ENCODE measurements at regions not wholly inside any gene's neighbourhood (a gene's known extent, or its start where the extent isn't known, plus 50 kb on each side); places are given as distances from the start of the nearest gene placed in this dataset.

- Histone ChIP-seq H3K9me3 (no peaks in the 10 kb centered on the region), H3K4me3 (no peak overlapping the region), H3K4me1 (no peaks in the 10 kb centered on the region), H3K27me3 (no peaks in the 10 kb centered on the region), H3K27ac (no peak overlapping the region), H3K36me3 (no peaks in the 10 kb centered on the region)
- no peak for TF ChIP-seq POLR2AphosphoS5 (IDR thresholded peaks at IDR 0.05)
- no peak for TF ChIP-seq EP300 (IDR thresholded peaks at IDR 0.05; ENCODE audit: low read depth)
- no peak for TF ChIP-seq POLR2A (IDR thresholded peaks at IDR 0.05)
- TF ChIP-seq, protein P1, sequence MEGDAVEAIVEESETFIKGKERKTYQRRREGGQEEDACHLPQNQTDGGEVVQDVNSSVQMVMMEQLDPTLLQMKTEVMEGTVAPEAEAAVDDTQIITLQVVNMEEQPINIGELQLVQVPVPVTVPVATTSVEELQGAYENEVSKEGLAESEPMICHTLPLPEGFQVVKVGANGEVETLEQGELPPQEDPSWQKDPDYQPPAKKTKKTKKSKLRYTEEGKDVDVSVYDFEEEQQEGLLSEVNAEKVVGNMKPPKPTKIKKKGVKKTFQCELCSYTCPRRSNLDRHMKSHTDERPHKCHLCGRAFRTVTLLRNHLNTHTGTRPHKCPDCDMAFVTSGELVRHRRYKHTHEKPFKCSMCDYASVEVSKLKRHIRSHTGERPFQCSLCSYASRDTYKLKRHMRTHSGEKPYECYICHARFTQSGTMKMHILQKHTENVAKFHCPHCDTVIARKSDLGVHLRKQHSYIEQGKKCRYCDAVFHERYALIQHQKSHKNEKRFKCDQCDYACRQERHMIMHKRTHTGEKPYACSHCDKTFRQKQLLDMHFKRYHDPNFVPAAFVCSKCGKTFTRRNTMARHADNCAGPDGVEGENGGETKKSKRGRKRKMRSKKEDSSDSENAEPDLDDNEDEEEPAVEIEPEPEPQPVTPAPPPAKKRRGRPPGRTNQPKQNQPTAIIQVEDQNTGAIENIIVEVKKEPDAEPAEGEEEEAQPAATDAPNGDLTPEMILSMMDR (IDR thresholded peaks at IDR 0.05): no peak
- in situ Hi-C loops (cut with MboI; ENCODE audit: low pct_ligation_motif_present in 1 of 4, low pct_unique_long_range_greater_than_20kb in 1 of 4, low sequenced_read_pairs in 3 of 4) (no loop called here), intact Hi-C loops (cut with DNase I; ENCODE audit: low total_unique reads) (no loop called here)
- 70 to 80% methylated on average over 1 of the region's 1 CpG for WGBS, 2 donors (ENCODE audit: low coverage in 1 of 2)
- DNase-seq: no peak
Measured at GRCh38 chr4:81796790-81797528, 325.3 kb upstream of the RASGEF1B start.

DNA sequence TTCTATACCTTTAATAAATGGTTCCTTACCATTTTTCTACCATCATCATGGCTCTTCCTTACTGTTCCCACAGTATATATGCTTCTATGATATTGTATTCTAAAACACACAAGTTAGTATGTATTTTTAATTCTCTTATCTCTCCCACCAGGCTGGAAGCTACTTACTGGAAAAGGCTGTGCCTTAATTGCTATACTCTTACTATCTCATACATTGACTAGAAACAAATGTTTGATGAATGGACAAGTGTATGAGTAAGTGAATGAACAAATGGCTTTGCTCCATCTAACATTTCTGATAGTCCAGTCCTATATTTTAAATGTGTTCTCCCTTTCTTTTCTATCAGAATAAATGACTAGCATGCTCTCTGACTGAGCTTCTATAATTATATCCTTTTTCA, 320.8 kb upstream of the RASGEF1B start:
- H3K4me3 ChIP-seq: no peak overlapping the region
- intact Hi-C loops (cut with DNase I; ENCODE audit: low total_unique reads): no loop called here
- H3K27ac ChIP-seq: no peak overlapping the region
- no peaks in the 10 kb centered on the region for H3K9me3 ChIP-seq
- no peaks in the 10 kb centered on the region for H3K27me3 ChIP-seq
- in situ Hi-C loops (cut with MboI; ENCODE audit: low pct_ligation_motif_present in 1 of 4, low pct_unique_long_range_greater_than_20kb in 1 of 4, low sequenced_read_pairs in 3 of 4): no loop called here
- no peak for DNase-seq
- H3K36me3 ChIP-seq: no peaks in the 10 kb centered on the region
- H3K4me1 ChIP-seq: no peaks in the 10 kb centered on the region
- TF ChIP-seq, protein P1 (IDR thresholded peaks at IDR 0.05): no peak
- no peak for TF ChIP-seq EP300 (IDR thresholded peaks at IDR 0.05; ENCODE audit: low read depth)
- no peak for TF ChIP-seq POLR2A (IDR thresholded peaks at IDR 0.05)
- no peak for TF ChIP-seq POLR2AphosphoS5 (IDR thresholded peaks at IDR 0.05)

GRCh38 chr4:81790477-81790876, 318.8 kb upstream of the RASGEF1B start:
- 86 to 100% methylated on average over 1 to 2 of the region's 2 CpGs for WGBS, 2 donors (ENCODE audit: low coverage in 1 of 2)
- TF ChIP-seq EP300 (IDR thresholded peaks at IDR 0.05; ENCODE audit: low read depth) (no peak), POLR2AphosphoS5 (IDR thresholded peaks at IDR 0.05) (no peak), POLR2A (IDR thresholded peaks at IDR 0.05) (no peak)
- TF ChIP-seq, protein P1 (IDR thresholded peaks at IDR 0.05): no peak
- H3K36me3 ChIP-seq: no peaks in the 10 kb centered on the region
- DNase-seq: no peak
- H3K9me3 ChIP-seq: no peaks in the 10 kb centered on the region
- no peaks in the 10 kb centered on the region for H3K27me3 ChIP-seq
- intact Hi-C loops (cut with DNase I; ENCODE audit: low total_unique reads): no loop called here
- no peak overlapping the region for H3K4me3 ChIP-seq
- no peak overlapping the region for H3K27ac ChIP-seq
- peaks cover 0 to 11% (median 0%) of the 10 kb centered on the region in 4 donors for H3K4me1 ChIP-seq
- in situ Hi-C loops (cut with MboI; ENCODE audit: low pct_ligation_motif_present in 1 of 4, low pct_unique_long_range_greater_than_20kb in 1 of 4, low sequenced_read_pairs in 3 of 4): no loop called here

DNA sequence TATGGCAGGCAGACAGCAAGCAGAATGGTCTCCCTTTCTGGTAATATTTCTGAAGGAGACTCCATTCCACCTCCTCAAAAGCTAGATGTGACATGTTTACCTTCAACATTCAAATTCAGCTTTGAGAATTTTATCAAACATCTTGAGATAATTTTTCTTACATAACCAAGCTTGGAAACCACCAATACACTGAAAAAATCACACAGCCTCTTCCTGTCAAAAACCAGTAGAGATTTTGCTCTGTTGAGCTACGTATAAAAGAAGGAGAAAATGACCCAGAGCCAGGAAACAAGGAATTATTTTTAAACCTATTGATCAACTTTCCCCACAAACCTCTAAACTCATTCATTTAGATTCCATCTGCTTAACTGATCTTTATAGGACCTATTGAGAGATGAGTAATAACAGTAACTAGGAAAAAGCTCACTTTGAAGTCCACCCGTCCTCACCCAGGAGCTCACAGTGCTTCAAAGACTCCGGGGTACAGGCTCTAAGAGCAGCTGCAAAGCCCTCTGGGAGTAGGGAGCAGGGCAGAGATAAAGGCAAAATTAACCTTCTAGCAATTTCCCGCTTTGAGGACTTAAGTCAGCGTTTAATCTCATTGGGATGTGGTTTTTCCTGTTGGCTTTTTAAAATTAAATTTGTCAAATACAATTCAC, 318.2 kb upstream of the RASGEF1B start:
- TF ChIP-seq POLR2AphosphoS5 (IDR thresholded peaks at IDR 0.05) (no peak), POLR2A (IDR thresholded peaks at IDR 0.05) (no peak), EP300 (IDR thresholded peaks at IDR 0.05; ENCODE audit: low read depth) (no peak)
- TF ChIP-seq, protein P1 (IDR thresholded peaks at IDR 0.05): no peak
- no peak for DNase-seq
- in situ Hi-C loops (cut with MboI; ENCODE audit: low pct_ligation_motif_present in 1 of 4, low pct_unique_long_range_greater_than_20kb in 1 of 4, low sequenced_read_pairs in 3 of 4): no loop called here
- H3K36me3 ChIP-seq: no peaks in the 10 kb centered on the region
- intact Hi-C loops (cut with DNase I; ENCODE audit: low total_unique reads): no loop called here
- H3K4me3 ChIP-seq: no peak overlapping the region
- H3K27ac ChIP-seq: no peak overlapping the region
- WGBS, 2 donors (ENCODE audit: low coverage in 1 of 2): 81 to 86% methylated on average over 5 of the region's 5 CpGs
- H3K9me3 ChIP-seq: no peaks in the 10 kb centered on the region
- H3K4me1 ChIP-seq: peaks cover 0 to 11% (median 0%) of the 10 kb centered on the region in 4 donors
- H3K27me3 ChIP-seq: no peaks in the 10 kb centered on the region

All from transverse colon (tissue), 4 donors.